GM18517 (cell line): ENCODE measurements at regions not wholly inside any gene's neighbourhood (a gene's known extent, or its start where the extent isn't known, plus 50 kb on each side); places are given as distances from the start of the nearest gene placed in this dataset.

Experiments used
- ATAC-seq: cut with Tn5 transposase; IDR thresholded peaks from one replicate; pipeline ENCODE4 v1.9.1; 2021; ENCODE audit warnings: mild to moderate bottlenecking, moderate library complexity; ENCODE audit not compliant: unreplicated experiment

DNA sequence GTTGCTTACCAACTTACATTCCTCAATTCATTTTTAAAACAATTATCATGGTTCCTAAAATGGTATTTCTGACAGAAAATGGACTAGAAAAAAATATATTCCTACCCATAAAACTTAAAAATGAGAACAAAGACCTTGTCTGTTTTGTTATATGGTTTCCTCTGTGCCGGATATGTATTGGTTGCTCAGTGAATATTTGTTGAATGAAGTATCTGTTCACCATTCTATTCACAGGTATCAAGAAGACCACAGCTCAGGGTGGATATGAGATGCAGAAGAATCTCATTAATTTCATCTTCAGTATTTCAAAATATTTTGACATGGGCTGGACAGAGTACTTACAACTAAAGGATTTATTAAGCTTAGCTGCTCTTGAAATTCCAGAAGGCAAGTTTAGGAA lies 58.1 kb downstream of the TUSC7 start:
- ATAC-seq, result no peak

DNA sequence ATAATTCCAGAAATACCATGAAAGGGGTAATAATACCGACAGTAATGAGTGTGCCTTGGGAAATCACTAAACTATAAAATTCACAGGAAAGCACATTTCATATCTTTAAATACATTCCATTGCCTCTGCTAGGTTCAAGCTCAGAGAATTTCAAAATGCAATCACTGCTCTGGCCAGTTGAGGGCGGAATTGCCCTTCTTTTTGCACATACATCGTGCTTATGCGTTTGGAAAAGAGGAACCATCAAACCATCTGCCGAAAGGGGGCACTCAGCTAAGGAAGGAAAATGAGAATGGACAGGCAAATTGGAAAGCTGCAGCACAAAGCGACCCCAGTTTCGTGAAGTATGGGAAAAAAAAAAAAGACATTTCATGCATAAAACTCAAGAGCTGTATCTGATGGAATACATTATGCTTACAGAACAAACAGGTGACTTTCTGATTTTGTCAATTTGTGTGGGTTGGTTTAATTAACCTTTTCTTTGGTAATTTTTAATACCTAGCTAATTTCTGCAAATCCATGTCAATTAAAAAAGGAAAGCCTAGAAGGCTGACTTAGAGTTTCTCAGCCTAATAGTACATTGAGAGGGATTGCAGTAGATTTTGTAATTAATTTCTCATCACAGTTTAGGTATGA lies 61.4 kb downstream of the TUSC7 start:
- peak; percentile 100 for ATAC-seq

GRCh38 chr3:116776880-116777785 lies 67.6 kb downstream of the TUSC7 start:
- ATAC-seq, result no peak

GRCh38 chr3:116785226-116785625 lies 75.6 kb downstream of the TUSC7 start:
- ATAC-seq, result no peak

- no peak for ATAC-seq
Measured at GRCh38 chr3:116802651-116803050, 93.1 kb downstream of the TUSC7 start.

- no peak for ATAC-seq
Measured at GRCh38 chr3:116806351-116806750, 96.8 kb downstream of the TUSC7 start.

GRCh38 chr3:116808725-116809124 lies 99.1 kb downstream of the TUSC7 start:
- ATAC-seq, result no peak

DNA sequence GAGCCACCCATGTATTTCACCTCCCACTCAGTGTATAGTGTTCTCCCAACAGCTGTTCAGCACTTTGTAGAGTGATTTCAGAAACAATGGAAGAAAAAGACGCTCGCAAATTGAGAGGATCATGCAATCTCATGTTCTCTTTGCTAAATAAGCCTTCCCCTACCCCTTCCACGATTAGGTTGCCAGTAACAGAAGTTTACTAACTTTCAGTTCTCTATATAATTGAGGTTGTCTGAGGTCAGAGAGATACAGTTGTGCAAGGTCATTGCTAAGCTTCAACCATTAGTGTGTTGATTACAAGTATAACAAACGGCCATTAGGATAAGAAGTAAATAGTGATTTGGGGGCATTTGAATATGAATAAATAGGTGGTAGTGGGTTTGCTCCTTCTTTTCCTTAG lies 99.6 kb downstream of the TUSC7 start:
- no peak for ATAC-seq

DNA sequence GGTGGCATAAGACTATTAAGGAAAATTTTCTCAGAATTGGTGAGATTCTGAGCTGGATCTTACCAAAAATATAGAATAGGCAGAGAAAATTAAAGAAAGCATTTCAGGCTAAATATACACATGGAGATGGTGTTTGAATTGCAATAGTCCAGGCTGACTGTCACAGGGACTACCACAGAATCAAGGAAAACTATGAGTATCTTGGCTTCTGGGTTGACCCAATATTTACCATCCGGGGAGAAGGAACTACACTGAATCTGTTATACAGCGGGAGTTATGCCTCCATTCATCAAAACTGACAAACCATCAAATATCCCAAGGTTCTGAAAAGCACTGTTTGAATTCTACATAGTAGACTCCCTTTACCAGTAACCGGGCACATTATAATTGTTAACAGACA lies 102.2 kb downstream of the TUSC7 start:
- no peak for ATAC-seq

GRCh38 chr3:116812949-116813348 lies 103.4 kb downstream of the TUSC7 start:
- no peak for ATAC-seq

- no peak for ATAC-seq
Measured at GRCh38 chr3:116815321-116815720, 105.7 kb downstream of the TUSC7 start.

DNA sequence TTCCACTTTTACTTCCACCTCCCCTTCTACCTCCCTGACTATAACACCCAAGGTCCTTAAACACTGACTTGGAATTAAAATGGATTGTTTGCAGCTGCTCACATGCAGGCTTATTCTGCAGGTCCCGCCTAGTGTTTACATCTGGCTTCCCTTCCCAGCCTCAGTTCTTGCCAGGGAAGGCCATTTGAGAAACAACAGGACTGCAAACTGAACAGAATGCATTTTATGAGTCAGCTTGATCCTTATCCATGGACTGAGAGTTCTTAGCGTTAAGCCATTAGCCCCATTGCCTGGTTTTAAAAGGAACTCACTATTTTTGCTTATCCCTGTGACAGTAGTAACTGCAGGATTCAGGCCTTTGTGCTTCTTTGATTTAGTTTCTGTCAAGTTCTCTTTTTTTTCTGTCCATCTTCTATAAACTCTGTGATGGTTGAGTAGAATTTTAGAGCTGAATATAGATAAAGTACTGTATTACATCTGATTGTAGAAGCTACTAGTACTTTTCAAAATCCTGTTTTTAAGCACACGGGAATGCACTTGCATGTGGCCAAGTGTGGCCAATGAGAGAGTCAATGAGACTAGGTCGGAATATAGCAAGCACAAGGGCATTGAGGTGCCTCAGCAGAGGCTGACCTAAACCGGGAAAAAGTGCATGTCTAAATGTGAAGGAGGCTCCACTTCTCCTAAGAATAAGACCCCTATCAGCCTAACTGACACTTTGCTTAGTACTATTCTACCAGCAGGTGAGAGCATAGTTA lies 106.4 kb downstream of the TUSC7 start:
- no peak for ATAC-seq

GRCh38 chr3:116821371-116821770 lies 111.8 kb downstream of the TUSC7 start:
- no peak for ATAC-seq

GRCh38 chr3:116824208-116824607 lies 114.6 kb downstream of the TUSC7 start:
- no peak for ATAC-seq

DNA sequence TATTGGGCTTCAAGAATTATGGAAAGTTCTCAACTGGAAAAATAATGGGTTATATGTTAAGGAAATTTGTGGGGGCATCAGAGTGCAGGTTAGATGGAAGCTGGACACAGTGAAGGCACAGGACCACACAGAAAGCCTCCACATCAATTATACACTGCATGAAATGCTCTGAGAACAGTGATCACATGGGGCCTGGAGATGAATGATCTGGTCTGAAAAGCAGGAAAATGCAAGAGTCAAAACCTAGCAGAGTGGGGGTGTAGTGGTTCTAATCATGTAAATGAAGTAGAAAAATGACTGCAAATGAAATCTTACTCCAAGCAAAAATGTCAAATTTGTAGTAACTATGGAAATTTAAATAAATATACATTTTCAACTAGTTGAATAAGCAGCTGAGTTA lies 123.6 kb downstream of the TUSC7 start:
- no peak for ATAC-seq

DNA sequence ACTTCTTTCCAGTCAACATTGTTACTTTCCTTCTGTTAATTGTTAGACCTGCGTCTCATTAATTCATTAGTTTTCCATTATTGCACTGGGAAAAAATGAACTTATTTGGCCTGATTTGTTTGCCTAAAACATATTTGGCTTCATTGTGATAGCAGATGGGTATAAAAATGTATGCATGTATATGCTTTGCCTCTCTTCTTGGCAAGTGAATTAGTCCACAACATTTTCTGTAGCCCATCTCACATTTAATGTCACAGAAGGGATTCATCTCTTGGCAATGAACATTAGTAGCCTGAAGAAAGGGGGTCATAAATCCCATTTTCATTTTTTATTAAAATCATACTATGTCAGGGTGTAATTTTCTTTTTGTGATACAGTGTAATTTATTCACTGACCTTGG lies 125.2 kb downstream of the TUSC7 start:
- ATAC-seq, result no peak

DNA sequence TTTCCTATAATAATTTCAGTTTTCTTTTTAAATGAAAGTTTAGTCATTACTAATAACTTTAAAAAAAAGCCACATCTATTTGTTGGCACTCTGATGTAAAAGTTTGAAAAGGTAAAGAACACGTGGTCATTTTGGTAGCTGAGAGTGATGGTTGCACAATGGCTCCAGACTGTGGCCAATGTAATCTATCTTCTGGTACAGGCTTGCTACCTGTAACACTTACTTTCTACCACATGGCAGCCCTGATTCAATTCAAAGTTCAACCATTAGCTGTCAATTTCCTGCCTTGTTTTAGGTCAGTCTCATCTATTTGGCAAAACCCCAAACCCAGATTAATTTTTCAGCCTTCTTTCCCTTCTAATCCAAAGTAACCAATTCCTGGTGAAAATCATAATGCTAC lies 126.1 kb downstream of the TUSC7 start:
- ATAC-seq, result no peak

DNA sequence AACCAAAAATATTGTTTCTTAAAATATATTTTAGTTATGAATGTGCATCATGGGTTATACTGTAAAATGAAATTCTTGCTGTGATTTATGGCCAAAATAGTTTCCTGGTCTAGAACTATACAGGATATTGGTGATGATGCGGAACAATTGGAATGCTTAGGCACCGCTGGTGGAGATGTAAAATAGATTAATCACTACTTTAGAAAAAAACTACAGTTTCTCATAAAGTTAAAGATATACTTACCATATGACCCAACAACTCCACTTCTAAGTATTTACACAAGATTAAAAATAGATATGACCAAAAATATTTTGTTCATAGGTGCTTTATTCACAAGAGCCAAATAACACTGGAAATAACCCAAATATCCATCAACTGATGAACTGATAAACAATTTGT lies 126.7 kb downstream of the TUSC7 start:
- ATAC-seq, result no peak

DNA sequence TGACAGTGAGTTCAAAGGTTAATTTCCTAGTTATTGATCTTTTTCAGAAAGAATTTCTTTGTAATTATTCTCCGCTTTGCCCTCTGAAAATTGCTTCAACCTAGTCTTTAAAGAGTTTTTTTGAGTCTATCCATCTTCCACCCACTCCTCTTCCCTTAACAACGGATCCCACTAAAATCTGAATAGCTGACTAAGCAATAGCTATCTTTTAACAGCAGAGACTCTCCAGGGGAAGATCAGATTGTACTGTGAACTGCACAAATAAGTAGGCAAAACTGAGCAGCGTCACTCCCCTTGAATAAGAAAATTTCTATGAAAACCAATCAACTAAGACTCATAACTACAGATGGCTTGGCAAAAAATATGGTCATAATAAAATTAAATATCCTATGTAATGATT lies 127.9 kb downstream of the TUSC7 start:
- no peak for ATAC-seq

GRCh38 chr3:116841003-116841735 lies 131.6 kb downstream of the TUSC7 start:
- ATAC-seq, result no peak
